NCI-H2029 (cell line): ENCODE measurements at regions not wholly inside any gene's neighbourhood (a gene's known extent, or its start where the extent isn't known, plus 50 kb on each side); places are given as distances from the start of the nearest gene placed in this dataset.
A peak's percentile ranks its signal among the peaks of the same experiment; 100 is the strongest.

Source experiments
- DNase-seq: peaks from one replicate; lab custom pipeline; 2025; lab: John Stamatoyannopoulos, UW

GRCh38 chr13:111516712-111517640 lies 196.5 kb downstream of the TEX29 start:
- peak; percentile 74 for DNase-seq

GRCh38 chr13:111517641-111518010 lies 197.2 kb downstream of the TEX29 start:
- DNase-seq = peak; percentile 60

GRCh38 chr13:111518161-111518792 lies 197.8 kb downstream of the TEX29 start:
- peak; percentile 97 for DNase-seq

- no peak for DNase-seq
Observed at GRCh38 chr13:111519041-111519440, 198.6 kb downstream of the TEX29 start.

GRCh38 chr13:111519490-111520170 lies 199.2 kb downstream of the TEX29 start:
- DNase-seq = no peak

- DNase-seq = no peak
Observed at GRCh38 chr13:111521030-111521429, 200.6 kb downstream of the TEX29 start.

GRCh38 chr13:111521691-111522229 lies 201.3 kb downstream of the TEX29 start:
- no peak for DNase-seq

- DNase-seq = no peak
Observed at GRCh38 chr13:111525320-111526118, 205.1 kb downstream of the TEX29 start.

GRCh38 chr13:111526922-111527321 lies 206.5 kb downstream of the TEX29 start:
- DNase-seq = no peak

- no peak for DNase-seq
Observed at GRCh38 chr13:111527614-111528229, 207.3 kb downstream of the TEX29 start.

- no peak for DNase-seq
Observed at GRCh38 chr13:111528513-111528912, 208.1 kb downstream of the TEX29 start.

- DNase-seq = no peak
Observed at GRCh38 chr13:111530137-111530870, 209.9 kb downstream of the TEX29 start.

GRCh38 chr13:111531505-111531904 lies 211.1 kb downstream of the TEX29 start:
- no peak for DNase-seq

GRCh38 chr13:111532111-111532510 lies 211.7 kb downstream of the TEX29 start:
- no peak for DNase-seq

GRCh38 chr13:111533900-111534683 lies 213.7 kb downstream of the TEX29 start:
- DNase-seq = peak; percentile 71

GRCh38 chr13:111534751-111535522 lies 214.5 kb downstream of the TEX29 start:
- no peak for DNase-seq

- DNase-seq = no peak
Observed at GRCh38 chr13:111535523-111535811, 215.0 kb downstream of the TEX29 start.

- DNase-seq = no peak
Observed at GRCh38 chr13:111536075-111536642, 215.7 kb downstream of the TEX29 start.
